HG02884 (cell line): ENCODE measurements at regions not wholly inside any gene's neighbourhood (a gene's known extent, or its start where the extent isn't known, plus 50 kb on each side); places are given as distances from the start of the nearest gene placed in this dataset.

ENCODE experiments used
- ATAC-seq: cut with Tn5 transposase; IDR thresholded peaks from one replicate; pipeline ENCODE4 v1.9.1; 2021; ENCODE audit warnings: mild to moderate bottlenecking, moderate library complexity; ENCODE audit not compliant: unreplicated experiment

DNA sequence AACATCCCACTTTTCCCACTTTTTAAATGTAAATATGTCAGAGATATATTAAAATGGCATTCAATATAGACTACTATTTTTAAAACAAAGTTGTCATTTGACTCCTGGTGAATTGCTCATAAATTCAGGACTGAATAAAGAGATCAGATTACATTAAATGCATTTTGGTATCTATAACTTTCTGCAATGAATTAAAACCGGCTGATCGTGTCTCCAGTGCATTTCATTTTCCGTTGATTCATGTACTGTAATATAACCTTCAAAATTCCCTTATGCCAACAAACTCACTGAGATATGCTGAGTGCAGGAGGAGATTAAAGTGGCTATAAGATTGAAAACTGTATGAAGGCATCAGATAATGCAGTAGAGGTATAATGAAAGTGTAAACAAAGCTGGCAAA is 361.1 kb upstream of the CDIN1 start:
- ATAC-seq, result no peak

DNA sequence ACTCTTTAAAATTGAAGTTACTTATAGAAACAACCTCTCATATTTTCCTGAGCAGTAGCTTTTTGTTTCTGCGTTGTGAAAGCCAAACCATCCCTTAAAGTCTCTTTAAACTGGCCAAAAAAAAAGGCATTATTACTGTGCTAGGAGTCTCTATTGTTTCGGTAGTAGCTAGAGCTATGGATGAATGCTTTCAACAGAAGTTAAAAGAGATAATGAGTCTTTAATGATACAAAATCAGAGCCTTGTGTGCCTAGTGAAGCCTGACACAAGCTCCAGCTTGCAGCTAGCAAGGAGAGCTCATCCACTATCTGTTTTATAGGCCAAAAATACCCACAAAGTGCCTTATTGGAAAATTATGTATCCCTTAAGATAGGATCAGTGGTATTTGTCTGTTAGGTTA is 360.4 kb upstream of the CDIN1 start:
- no peak for ATAC-seq

DNA sequence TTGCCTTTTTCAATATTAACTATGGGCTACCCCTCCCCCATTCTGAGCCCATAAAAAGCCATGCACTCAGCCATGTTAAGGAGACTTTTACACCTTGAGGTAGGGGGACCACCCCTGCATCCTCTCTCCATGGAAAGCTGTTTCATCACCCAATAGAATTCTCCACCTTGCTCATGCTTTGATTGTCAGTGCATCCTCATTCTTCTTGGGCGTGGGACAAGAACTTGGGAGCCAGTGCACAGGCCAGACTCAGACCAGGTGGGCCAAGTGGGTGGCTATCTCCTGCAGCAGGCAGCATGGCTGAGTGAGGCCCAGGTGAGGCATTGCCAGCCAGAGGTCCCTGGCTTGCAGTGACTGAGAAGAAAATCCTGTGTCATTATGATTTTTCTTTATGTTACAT is 357.4 kb upstream of the CDIN1 start:
- ATAC-seq, result no peak

GRCh38 chr15:36230776-36231175 is 348.6 kb upstream of the CDIN1 start:
- no peak for ATAC-seq

- ATAC-seq, result no peak
Observed at GRCh38 chr15:36232491-36232890, 346.9 kb upstream of the CDIN1 start.

DNA sequence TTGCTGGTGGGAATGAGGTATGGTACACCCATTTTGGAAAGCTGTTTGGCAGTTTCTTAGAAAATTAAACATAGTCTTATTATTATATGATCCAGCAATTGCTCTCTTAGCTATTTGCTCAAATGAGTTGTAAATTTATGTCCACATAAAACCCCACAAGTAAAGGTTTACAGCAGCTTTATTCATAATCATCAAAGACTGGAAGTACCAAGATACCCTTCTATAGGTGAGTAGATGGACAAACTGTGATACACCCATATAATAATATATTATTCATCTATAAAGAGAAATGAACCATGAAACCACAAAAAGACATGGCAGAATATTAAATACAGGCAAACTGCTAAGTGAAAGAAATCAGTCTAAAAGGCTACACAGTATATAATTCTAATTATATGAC is 344.7 kb upstream of the CDIN1 start:
- ATAC-seq, result no peak

- ATAC-seq, result no peak
Observed at GRCh38 chr15:36235173-36235572, 344.3 kb upstream of the CDIN1 start.

- ATAC-seq, result no peak
Observed at GRCh38 chr15:36239509-36239908, 339.9 kb upstream of the CDIN1 start.

GRCh38 chr15:36251450-36251849 is 328.0 kb upstream of the CDIN1 start:
- ATAC-seq, result no peak

DNA sequence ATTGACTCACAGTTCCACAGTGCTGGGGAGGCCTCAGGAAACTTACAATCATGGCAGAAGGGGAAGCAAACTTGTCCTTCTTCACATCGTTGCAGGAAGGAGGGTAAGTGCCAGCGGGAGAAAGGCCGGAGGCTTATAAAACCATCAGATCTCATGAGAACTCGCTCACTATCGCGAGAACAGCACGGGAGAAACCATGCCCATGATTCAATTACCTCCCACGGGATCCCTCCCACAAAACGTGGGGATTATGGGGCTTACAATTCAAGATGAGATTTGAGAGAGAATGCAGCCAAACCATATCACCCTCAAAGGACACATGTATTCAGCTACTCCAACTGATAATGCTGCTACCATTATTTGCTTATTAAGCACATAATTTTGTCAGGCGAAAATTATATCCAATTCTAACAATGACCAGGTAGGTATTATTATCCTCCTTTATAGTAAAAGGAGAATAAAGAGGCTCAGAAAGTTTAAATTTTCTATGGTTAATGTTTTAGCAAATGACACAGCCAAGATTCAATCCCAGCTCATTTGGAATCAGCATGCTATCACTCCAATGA is 327.2 kb upstream of the CDIN1 start:
- ATAC-seq, result no peak

GRCh38 chr15:36254426-36254825 is 325.0 kb upstream of the CDIN1 start:
- no peak for ATAC-seq

DNA sequence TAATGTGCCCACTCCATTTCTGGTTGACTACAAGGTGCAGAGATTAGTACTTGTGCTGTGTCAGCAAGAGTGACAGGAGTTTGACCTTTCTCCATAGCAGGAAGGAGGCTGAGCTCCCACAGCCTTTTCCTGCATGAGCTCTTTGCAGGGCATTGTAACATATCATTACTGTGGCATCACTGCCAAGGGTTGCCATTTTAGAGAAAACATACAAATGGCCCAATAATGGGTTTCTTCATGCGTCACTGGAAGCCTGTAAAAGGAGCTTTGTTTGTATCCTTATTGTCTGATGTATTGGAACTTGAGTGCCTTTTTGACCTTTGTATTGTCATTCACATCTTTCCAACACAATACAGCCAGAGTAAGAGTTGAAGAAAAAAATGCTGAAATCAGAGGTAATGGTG is 323.0 kb upstream of the CDIN1 start:
- no peak for ATAC-seq

DNA sequence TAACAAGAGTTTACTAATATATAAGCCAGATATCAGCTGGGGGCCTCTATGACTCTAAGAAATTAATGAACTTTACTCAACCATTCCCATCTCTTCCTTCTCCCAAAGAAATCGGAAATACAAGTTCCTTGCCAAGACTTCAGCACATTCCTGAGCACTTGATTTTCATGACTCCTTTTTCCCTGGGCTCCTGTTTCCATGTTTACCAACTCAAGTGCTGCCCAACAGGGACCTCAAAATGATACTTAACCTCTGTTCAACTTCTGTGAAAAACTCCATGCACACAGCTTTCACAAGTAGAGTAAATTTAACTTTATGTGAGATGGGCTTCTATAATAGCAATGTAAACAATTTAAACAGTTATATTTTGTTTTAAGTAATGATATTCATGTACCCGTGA is 315.8 kb upstream of the CDIN1 start:
- ATAC-seq, result no peak

GRCh38 chr15:36265422-36265821 is 314.0 kb upstream of the CDIN1 start:
- ATAC-seq, result no peak

DNA sequence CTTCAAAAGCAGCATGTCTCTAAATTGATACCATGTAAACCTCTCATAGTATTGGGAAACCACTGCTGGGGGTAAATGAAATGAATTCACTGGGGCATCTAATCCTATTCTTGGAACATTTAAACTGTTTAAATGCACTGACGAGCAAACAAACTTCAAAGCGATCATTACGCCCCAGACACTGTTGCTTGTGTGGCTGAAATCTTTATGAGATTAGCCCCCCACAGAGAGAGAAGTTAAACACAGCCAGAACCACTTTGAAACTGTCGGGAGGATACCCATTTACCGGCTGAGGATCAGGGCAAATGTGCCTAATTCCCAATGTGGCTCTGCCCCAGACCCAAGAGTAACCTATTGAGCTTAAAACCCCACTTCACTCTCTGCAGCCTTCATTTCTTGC is 308.4 kb upstream of the CDIN1 start:
- no peak for ATAC-seq

DNA sequence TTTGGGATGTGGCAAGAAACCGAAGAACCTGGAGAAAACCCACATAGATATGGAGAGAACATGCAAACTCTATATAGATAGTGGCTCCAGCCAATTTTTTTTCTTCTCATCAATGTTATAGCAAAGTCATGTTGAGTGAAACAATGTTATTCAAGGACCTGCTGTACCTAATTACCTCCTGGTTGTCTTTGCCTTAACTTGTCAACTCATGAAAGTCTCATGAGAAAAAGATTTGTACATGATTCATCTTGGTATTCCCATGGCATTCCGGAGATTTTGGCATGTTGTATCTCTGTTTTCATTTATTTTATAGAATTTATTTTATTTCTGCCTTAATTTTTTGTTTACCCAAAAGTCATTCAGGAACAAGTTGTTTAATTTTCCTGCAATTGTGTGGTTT is 303.8 kb upstream of the CDIN1 start:
- ATAC-seq, result no peak

DNA sequence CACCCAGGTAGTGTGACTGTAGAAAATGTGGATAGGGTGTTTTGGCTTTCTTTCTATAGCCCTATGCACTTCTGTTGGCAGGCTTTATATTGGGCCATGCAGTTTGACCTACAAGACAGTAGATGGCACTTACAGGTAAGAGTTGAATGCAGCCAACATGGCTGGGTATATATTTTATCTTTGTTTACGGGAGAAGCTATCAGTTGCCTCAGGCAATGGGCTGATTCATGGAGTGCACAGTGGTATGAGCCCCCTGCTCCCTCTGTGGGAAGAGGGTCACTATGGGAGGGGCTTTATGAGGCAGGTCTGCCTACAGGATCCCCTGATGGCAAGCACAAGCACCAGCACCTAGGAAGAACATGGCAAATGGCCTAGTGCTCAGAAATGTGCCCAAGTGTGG is 301.2 kb upstream of the CDIN1 start:
- no peak for ATAC-seq

GRCh38 chr15:36282821-36283220 is 296.6 kb upstream of the CDIN1 start:
- no peak for ATAC-seq

- ATAC-seq, result no peak
Observed at GRCh38 chr15:36284911-36285310, 294.5 kb upstream of the CDIN1 start.

DNA sequence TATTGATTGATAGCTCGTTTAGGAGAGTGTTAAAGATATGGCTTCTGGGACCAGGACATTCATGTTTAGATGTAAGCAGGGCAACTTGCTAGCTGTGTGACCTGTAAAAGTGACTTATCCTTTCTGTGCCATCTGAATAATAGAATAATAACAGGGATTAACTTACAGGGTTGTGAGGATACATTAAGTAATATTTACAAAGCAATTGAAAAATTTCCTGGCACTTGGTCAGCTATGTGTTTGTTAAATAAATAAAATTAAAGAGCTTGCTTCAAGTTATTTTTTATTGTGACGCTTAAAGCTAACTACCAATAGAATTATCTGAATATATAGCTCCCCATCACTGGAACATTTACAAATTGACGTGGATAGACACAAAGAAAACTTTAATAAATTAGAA is 287.9 kb upstream of the CDIN1 start:
- no peak for ATAC-seq

DNA sequence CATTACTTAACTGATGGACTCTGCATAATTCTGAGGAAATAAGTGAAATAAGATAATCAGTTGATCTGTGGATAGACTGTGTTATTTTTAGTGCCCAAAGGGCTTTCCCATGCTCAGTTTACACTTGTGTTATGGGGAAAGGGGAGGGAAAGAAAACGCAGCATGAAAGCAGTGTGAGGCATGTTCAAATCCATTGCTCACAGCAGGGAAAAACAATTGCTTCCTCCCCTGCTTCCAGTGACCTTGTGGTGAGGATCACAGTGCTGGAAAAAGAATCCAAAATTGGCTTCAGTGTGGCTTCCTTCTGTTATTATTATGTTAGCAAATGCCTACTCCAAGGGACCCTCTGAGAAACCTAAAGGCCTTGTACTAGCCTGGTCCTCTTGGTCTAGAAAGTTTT is 285.1 kb upstream of the CDIN1 start:
- no peak for ATAC-seq

DNA sequence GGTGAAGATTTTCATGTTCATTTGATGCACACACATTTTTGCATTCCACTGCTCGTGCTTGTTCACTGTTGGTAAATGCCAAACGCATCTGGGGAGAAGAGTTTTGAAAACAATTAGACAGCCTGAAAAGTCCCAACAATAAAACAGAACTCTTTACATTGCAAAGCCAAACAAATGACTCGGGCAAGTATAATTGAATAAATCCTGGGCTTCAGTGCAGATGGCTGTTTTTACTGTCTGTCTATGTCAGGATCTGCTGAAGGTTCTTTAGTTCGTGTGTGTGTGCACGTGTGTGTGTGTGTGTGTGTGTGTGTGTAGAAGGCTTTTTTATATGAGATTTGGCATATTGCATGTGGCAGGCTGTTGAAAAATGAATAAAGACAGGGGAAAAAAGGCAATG is 277.5 kb upstream of the CDIN1 start:
- ATAC-seq, result no peak

DNA sequence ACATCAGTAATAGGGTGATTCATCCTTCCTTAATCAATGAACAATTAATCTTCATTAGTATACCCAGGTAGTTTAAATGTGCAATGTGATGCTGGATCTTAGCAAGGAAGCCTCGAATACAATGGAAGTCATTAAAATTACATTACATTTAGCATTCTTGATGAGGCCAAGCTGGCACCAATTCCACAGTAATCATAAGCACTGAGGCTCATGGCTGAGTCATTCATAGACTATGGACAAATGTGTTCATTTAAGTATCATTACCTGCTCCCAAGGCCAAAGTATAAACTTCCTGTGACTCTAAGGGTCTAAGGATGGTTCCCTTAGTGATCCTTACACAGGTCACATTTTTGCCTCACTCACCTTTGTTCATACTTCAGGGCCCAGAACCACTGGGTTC is 266.4 kb upstream of the CDIN1 start:
- no peak for ATAC-seq
